PC-9 (cell line): ENCODE measurements at regions not wholly inside any gene's neighbourhood (a gene's known extent, or its start where the extent isn't known, plus 50 kb on each side); places are given as distances from the start of the nearest gene placed in this dataset.

ENCODE experiments used
- BruUV-seq: library from RNA; stranded (reverse); fragments of 400-500 nt; replicated peaks from 2 replicates; lab custom pipeline; 2021; lab: Mats Ljungman, UMichigan
- CTCF ChIA-PET: fragments of 300-600 bp; sonication (Branson Sonifier 250); formaldehyde crosslinking; loops from one replicate; lab custom pipeline; 2022; ENCODE audit warnings: antibody characterized with exemption; lab: Charles Lee
- POLR2A ChIA-PET: fragments of 300-600 bp; sonication (Branson Sonifier 250); formaldehyde crosslinking; loops from one replicate; lab custom pipeline; 2022; ENCODE audit warnings: antibody characterized with exemption; ENCODE audit not compliant: unreplicated experiment; lab: Charles Lee
- DNase-seq, 2 experiments: peaks; one replicate each; pipeline versions ENCODE4 v3.0.0 to v3.0.0-alpha.2; 2015 to 2022; ENCODE audit warnings: mixed read lengths in 1 of 2
- H2AFZ ChIP-seq: fragments of 200-600 bp; sonication (generic); 2 replicates; pipeline ENCODE4 v1.8.1; 2017; ENCODE audit warnings: antibody characterized with exemption
- H3F3A ChIP-seq: fragments of 200-600 bp; sonication (generic); 2 replicates; pipeline ENCODE4 v1.8.1; 2017; ENCODE audit warnings: antibody characterized with exemption, mild to moderate bottlenecking, low read depth; ENCODE audit not compliant: insufficient read depth
- H3K27ac ChIP-seq: fragments of 200-600 bp; sonication (generic); 2 replicates; pipeline ENCODE4 v1.6.1; 2016; ENCODE audit warnings: mixed run types
- H3K27me3 ChIP-seq: fragments of 200-600 bp; sonication (generic); 2 replicates; pipeline ENCODE4 v1.6.1; 2016; ENCODE audit warnings: low read depth, mixed run types; ENCODE audit not compliant: insufficient read depth
- H3K36me3 ChIP-seq: fragments of 200-600 bp; sonication (generic); 2 replicates; pipeline ENCODE4 v1.6.1; 2016; ENCODE audit warnings: low read depth, mixed run types
- H3K4me1 ChIP-seq: fragments of 200-600 bp; sonication (generic); replicated peaks from 2 replicates; pipeline ENCODE4 v1.6.1; 2016; ENCODE audit warnings: mixed run types; ENCODE audit not compliant: insufficient read depth
- H3K4me2 ChIP-seq: fragments of 200-600 bp; sonication (generic); 2 replicates; pipeline ENCODE4 v1.6.1; 2017; ENCODE audit warnings: mixed run types
- H3K4me3 ChIP-seq: fragments of 200-600 bp; sonication (generic); 2 replicates; pipeline ENCODE4 v1.6.1; 2016; ENCODE audit warnings: mixed run types
- H3K79me2 ChIP-seq: fragments of 200-600 bp; sonication (generic); 2 replicates; pipeline ENCODE4 v1.6.1; 2017; ENCODE audit warnings: low read depth, mixed run types
- H3K9me2 ChIP-seq: fragments of 200-600 bp; sonication (generic); 2 replicates; pipeline ENCODE4 v1.8.1; 2017; ENCODE audit warnings: mild to moderate bottlenecking; ENCODE audit not compliant: insufficient read depth
- H3K9me3 ChIP-seq: fragments of 200-600 bp; sonication (generic); 2 replicates; pipeline ENCODE4 v1.8.1; 2016; ENCODE audit warnings: low read depth; ENCODE audit not compliant: insufficient read depth
- H4K20me1 ChIP-seq: fragments of 200-600 bp; sonication (generic); 2 replicates; pipeline ENCODE4 v1.8.1; 2017; ENCODE audit not compliant: insufficient read depth
- EZH2 ChIP-seq: fragments of 200-600 bp; sonication (generic); IDR thresholded peaks from 2 replicates; pipeline ENCODE4 v1.8.0; 2017; ENCODE audit warnings: antibody characterized with exemption, low read depth
- intact Hi-C: fragments of 100-400 bp; cut with micrococcal nuclease; formaldehyde crosslinking; loops from one replicate; pipeline ENCODE4 v1.10.0; 2022; ENCODE audit not compliant: unreplicated experiment
- TF ChIP-seq, protein P1 (sequence below): fragments of 200-600 bp; sonication (generic); conservative IDR thresholded peaks from 2 replicates; pipeline ENCODE4 v1.6.1; 2017; ENCODE audit warnings: mixed run types, antibody characterized with exemption, mild to moderate bottlenecking, moderate library complexity

DNA sequence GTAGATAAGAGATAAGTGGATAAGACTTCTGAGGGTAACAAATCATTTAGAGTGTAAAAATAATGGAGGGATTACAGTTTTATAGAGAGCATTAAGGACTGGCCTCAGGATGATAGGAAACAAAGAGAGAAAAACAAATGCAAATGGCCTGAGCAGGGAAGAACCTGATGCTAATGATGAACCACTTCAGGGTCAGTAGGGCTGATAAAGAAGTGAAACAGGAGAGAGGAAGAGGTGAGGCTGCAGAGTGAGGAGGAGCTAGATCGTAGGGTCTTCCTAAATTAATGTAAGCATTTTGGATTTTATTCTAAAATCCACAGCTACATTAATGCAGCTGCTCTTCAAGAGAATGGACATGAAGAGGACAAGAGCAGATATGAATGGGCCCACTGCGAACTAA is 698.0 kb upstream of the MEF2C start:
- H3K27ac ChIP-seq, result no peak overlapping the region
- intact Hi-C loops, result no loop called here
- no peaks in the 10 kb centered on the region for H3K27me3 ChIP-seq
- DNase-seq, result no peak
- no TSS peak for BruUV-seq
- H4K20me1 ChIP-seq, result no peaks in the 10 kb centered on the region
- POLR2A ChIA-PET, result no interaction called here
- H3K4me3 ChIP-seq, result no peak overlapping the region
- H3K36me3 ChIP-seq, result no peaks in the 10 kb centered on the region
- 0 out of 2 replicates have a peak, but pooled peaks cover 6% of the 10 kb centered on the region for H3K9me2 ChIP-seq
- TF ChIP-seq EZH2, result no peak
- no peak overlapping the region for H2AFZ ChIP-seq
- no peak overlapping the region for H3K4me2 ChIP-seq
- H3K79me2 ChIP-seq, result no peaks in the 10 kb centered on the region
- no peaks in the 10 kb centered on the region for H3F3A ChIP-seq
- CTCF ChIA-PET, result no interaction called here
- no peaks in the 10 kb centered on the region for H3K4me1 ChIP-seq
- no peaks in the 10 kb centered on the region for H3K9me3 ChIP-seq

DNA sequence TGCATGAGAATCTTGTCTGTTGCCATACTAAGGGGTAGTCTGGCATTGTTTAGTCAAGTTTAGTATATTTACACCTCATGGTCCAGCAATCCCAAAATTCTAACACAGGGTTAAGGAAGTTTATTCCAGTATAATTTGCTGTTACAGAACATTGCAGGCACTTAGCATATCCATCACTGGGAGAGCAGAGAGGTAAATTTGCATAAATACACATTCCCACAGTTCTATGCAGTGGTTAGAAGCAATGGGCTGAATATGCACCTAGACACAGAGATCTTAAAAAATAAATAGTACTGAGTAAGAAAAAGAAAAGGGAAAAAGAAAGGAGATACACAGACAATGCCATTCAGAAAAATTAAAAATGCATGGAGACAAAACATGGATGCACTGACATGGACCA is 692.3 kb upstream of the MEF2C start:
- Histone ChIP-seq H3K27me3 (no peaks in the 10 kb centered on the region), H3K36me3 (no peaks in the 10 kb centered on the region), H3F3A (no peaks in the 10 kb centered on the region), H3K4me1 (no peaks in the 10 kb centered on the region), H3K79me2 (no peaks in the 10 kb centered on the region), H3K4me3 (no peak overlapping the region), H4K20me1 (no peaks in the 10 kb centered on the region), H3K9me3 (no peaks in the 10 kb centered on the region), H3K27ac (no peak overlapping the region), H3K4me2 (no peak overlapping the region), H3K9me2 (peaks cover 13% of the 10 kb centered on the region; the same call in 1 of the 2 replicates), H2AFZ (no peak overlapping the region)
- ChIA-PET CTCF (no interaction called here), POLR2A (no interaction called here)
- TF ChIP-seq, protein P1, sequence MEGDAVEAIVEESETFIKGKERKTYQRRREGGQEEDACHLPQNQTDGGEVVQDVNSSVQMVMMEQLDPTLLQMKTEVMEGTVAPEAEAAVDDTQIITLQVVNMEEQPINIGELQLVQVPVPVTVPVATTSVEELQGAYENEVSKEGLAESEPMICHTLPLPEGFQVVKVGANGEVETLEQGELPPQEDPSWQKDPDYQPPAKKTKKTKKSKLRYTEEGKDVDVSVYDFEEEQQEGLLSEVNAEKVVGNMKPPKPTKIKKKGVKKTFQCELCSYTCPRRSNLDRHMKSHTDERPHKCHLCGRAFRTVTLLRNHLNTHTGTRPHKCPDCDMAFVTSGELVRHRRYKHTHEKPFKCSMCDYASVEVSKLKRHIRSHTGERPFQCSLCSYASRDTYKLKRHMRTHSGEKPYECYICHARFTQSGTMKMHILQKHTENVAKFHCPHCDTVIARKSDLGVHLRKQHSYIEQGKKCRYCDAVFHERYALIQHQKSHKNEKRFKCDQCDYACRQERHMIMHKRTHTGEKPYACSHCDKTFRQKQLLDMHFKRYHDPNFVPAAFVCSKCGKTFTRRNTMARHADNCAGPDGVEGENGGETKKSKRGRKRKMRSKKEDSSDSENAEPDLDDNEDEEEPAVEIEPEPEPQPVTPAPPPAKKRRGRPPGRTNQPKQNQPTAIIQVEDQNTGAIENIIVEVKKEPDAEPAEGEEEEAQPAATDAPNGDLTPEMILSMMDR, result no peak
- no peak for TF ChIP-seq EZH2
- DNase-seq, result no peak
- BruUV-seq, result no TSS peak
- intact Hi-C loops, result no loop called here

- Histone ChIP-seq H3K27me3 (no peaks in the 10 kb centered on the region), H3K4me1 (no peaks in the 10 kb centered on the region), H2AFZ (no peak overlapping the region), H3K4me3 (no peak overlapping the region), H3K4me2 (no peak overlapping the region), H3K9me2 (peaks cover 13% of the 10 kb centered on the region; the same call in 1 of the 2 replicates), H3K79me2 (no peaks in the 10 kb centered on the region), H3K27ac (no peak overlapping the region), H4K20me1 (no peaks in the 10 kb centered on the region), H3K9me3 (no peaks in the 10 kb centered on the region), H3F3A (no peaks in the 10 kb centered on the region), H3K36me3 (no peaks in the 10 kb centered on the region)
- DNase-seq, result no peak
- TF ChIP-seq, protein P1, result no peak
- TF ChIP-seq EZH2, result no peak
- CTCF ChIA-PET, result no interaction called here
- intact Hi-C loops, result no loop called here
- POLR2A ChIA-PET, result no interaction called here
- no TSS peak for BruUV-seq
Measured at GRCh38 chr5:89573345-89573744, 690.4 kb upstream of the MEF2C start.

- H3F3A ChIP-seq, result no peaks in the 10 kb centered on the region
- no peaks in the 10 kb centered on the region for H3K36me3 ChIP-seq
Measured at GRCh38 chr5:89572696-89573095, 689.7 kb upstream of the MEF2C start.

More at GRCh38 chr5:89572696-89573095, 689.7 kb upstream of the MEF2C start:
- no peaks in the 10 kb centered on the region for H3K27me3 ChIP-seq
- no peak for TF ChIP-seq EZH2
- TF ChIP-seq, protein P1, result no peak
- H4K20me1 ChIP-seq, result no peaks in the 10 kb centered on the region
- POLR2A ChIA-PET, result no interaction called here
- CTCF ChIA-PET, result no interaction called here
- H3K79me2 ChIP-seq, result no peaks in the 10 kb centered on the region
- intact Hi-C loops, result no loop called here
- peaks cover 10% of the 10 kb centered on the region; the same call in 1 of the 2 replicates for H3K9me2 ChIP-seq
- no peak overlapping the region for H2AFZ ChIP-seq
- BruUV-seq, result no TSS peak
- H3K4me3 ChIP-seq, result no peak overlapping the region
- H3K4me2 ChIP-seq, result no peak overlapping the region
- no peak overlapping the region for H3K27ac ChIP-seq
- H3K4me1 ChIP-seq, result no peaks in the 10 kb centered on the region
- no peak for DNase-seq
- no peaks in the 10 kb centered on the region for H3K9me3 ChIP-seq
